Heart left ventricle (tissue), 16 donors: ENCODE measurements at regions not wholly inside any gene's neighbourhood (a gene's known extent, or its start where the extent isn't known, plus 50 kb on each side); places are given as distances from the start of the nearest gene placed in this dataset.

Experiments
- ATAC-seq, 4 donors: fragments of 200-7000 bp; cut with Tn5 transposase; one replicate each; pipeline ENCODE4 v1.9.1; 2020 to 2022; ENCODE audit warnings: moderate library complexity in 4 of 4, mild to moderate bottlenecking in 3 of 4, moderate number of reproducible peaks in 1 of 4
- DNase-seq, 5 donors: peaks; one replicate each; pipeline ENCODE4 v3.0.0-alpha.2; 2020
- H3K27ac ChIP-seq, 12 donors: fragments of 200-600 bp; sonication (generic) in 4 of 12; one replicate each; pipeline versions ENCODE4 v1.5.0 to v1.8.0; 2016 to 2022; ENCODE audit warnings: mild to moderate bottlenecking in 2 of 12
- H3K27me3 ChIP-seq, 9 donors: fragments of 200-600 bp; sonication (generic) in 2 of 9; one replicate each; pipeline versions ENCODE4 v1.5.1 to v1.8.0; 2016 to 2022; ENCODE audit warnings: mild to moderate bottlenecking in 3 of 9
- H3K36me3 ChIP-seq, 9 donors: fragments of 200-600 bp; sonication (generic) in 2 of 9; one replicate each; pipeline versions ENCODE4 v1.5.0 to v1.8.0; 2018 to 2022; ENCODE audit warnings: mild to moderate bottlenecking in 2 of 9
- H3K4me1 ChIP-seq, 12 donors: fragments of 200-600 bp; sonication (generic) in 4 of 12; one replicate each; pipeline versions ENCODE4 v1.5.0 to v1.8.0; 2016 to 2022; ENCODE audit warnings: mild to moderate bottlenecking in 3 of 12
- H3K4me3 ChIP-seq, 12 donors: fragments of 200-600 bp; sonication (generic) in 4 of 12; one replicate each; pipeline versions ENCODE4 v1.5.0 to v1.8.0; 2017 to 2022; ENCODE audit warnings: mild to moderate bottlenecking in 9 of 12, moderate library complexity in 4 of 12
- H3K9me3 ChIP-seq, 12 donors: fragments of 200-600 bp; sonication (generic) in 4 of 12; one replicate each; pipeline versions ENCODE4 v1.5.0 to v1.8.0; 2016 to 2022; ENCODE audit warnings: mild to moderate bottlenecking in 1 of 12
- POLR2A ChIP-seq, 2 donors: fragments of 450-650 bp; IDR thresholded peaks; one replicate each; pipeline ENCODE4 v1.6.1; 2017; ENCODE audit warnings: antibody characterized with exemption in 2 of 2, mild to moderate bottlenecking in 2 of 2, moderate library complexity in 2 of 2
- WGBS, 4 donors: extraction: QIAGEN DNeasy Blood & Tissue Kit in 2 of 4; methylation state at CpG; one replicate each; pipeline versions ENCODE4 v1.1.5 to v1.1.7; 2013 to 2018; 5-methylcytosine and 5-hydroxymethylcytosine counted together
- intact Hi-C, 10 donors: fragments of 100-400 bp; cut with DNase I; formaldehyde crosslinking; loops; one replicate each; pipeline versions ENCODE4 v1.11.1 to v1.14.2; 2022
- TF ChIP-seq, protein P1 (sequence below), 12 donors: fragments of 200-600 bp; sonication (generic) in 4 of 12; IDR thresholded peaks; one replicate each; pipeline versions ENCODE4 v1.5.0 to v1.8.0; 2018 to 2022; ENCODE audit warnings: antibody characterized with exemption in 12 of 12, mild to moderate bottlenecking in 5 of 12
- donor health status: ischemic (EF 13 %, LVEDD 7.1; RV severe dilation, severe dysfunction).
- donor health status: healthy with polysubstance abuse.
- donor health status: DM: no; HTN: yes; CAD: no.
- donor health status: DM: no; HTN: no; CAD: no.
- donor health status: ischemic (EF 25% LVEDD 6.9; RV normal size, moderate dysfunction).
- donor health status: ischemic (EF 25% LVEDD 5.7; RV mildly dilated, moderate dysfunction).
- donor health status: healthy.
- donor health status: DM: yes; HTN: yes; CAD: no.
- donor health status: ischemic (EF 35%, LVEDD 5.7; RV mildly dilated, moderate dysfunction).
- donor health status: nonischemic (EF 11% LVEDD 7.7; RV severe dilation, severe dysfunction).
- donor health status: DM: yes; HTN: yes; CAD: no.
- donor health status: PGD.
- donor health status: ischemic (EF 29% LVEDD 5.4; RV normal size, mild dysfunction).
- donor health status: nonischemic (EF 23%, LVEDD 6.1; RV moderate dilation, normal function).

DNA sequence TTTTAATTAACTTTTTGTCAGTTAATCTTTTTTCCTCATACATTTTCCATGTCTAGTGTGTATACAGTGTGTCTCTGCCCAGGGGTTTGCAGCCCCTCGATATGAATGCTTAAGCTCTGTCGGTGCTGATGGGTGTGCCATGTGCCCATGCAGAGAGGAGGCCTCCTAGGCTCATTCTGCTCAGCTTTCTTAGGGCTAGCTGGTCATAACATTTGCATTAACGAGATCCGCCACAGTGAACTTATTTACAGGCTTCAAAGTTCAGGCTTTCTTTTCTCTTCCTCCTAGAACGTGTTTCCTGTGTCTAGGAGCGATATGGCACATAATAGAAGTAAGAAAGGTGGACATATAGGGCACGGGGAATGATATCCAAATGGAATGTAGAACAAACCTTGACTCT is 783.3 kb downstream of the PLCL1 start:
- Histone ChIP-seq H3K4me3 (no peak overlapping the region), H3K9me3 (no peaks in the 10 kb centered on the region), H3K27ac (no peak overlapping the region), H3K27me3 (no peaks in the 10 kb centered on the region), H3K4me1 (no peaks in the 10 kb centered on the region), H3K36me3 (no peaks in the 10 kb centered on the region)
- intact Hi-C loops = no loop called here
- TF ChIP-seq POLR2A (IDR thresholded peaks at IDR 0.05) = no peak
- TF ChIP-seq, protein P1, sequence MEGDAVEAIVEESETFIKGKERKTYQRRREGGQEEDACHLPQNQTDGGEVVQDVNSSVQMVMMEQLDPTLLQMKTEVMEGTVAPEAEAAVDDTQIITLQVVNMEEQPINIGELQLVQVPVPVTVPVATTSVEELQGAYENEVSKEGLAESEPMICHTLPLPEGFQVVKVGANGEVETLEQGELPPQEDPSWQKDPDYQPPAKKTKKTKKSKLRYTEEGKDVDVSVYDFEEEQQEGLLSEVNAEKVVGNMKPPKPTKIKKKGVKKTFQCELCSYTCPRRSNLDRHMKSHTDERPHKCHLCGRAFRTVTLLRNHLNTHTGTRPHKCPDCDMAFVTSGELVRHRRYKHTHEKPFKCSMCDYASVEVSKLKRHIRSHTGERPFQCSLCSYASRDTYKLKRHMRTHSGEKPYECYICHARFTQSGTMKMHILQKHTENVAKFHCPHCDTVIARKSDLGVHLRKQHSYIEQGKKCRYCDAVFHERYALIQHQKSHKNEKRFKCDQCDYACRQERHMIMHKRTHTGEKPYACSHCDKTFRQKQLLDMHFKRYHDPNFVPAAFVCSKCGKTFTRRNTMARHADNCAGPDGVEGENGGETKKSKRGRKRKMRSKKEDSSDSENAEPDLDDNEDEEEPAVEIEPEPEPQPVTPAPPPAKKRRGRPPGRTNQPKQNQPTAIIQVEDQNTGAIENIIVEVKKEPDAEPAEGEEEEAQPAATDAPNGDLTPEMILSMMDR (IDR thresholded peaks at IDR 0.05) = no peak
- 65 to 74% (median 69%) methylated on average over 7 of the region's 7 CpGs for WGBS, 4 donors
- ATAC-seq (no peak), DNase-seq (no peak)

GRCh38 chr2:198587240-198587639 is 782.8 kb downstream of the PLCL1 start:
- intact Hi-C loops = no loop called here
- no peak for DNase-seq
- 84 to 95% (median 87%) methylated on average over 7 of the region's 7 CpGs for WGBS, 4 donors

DNA sequence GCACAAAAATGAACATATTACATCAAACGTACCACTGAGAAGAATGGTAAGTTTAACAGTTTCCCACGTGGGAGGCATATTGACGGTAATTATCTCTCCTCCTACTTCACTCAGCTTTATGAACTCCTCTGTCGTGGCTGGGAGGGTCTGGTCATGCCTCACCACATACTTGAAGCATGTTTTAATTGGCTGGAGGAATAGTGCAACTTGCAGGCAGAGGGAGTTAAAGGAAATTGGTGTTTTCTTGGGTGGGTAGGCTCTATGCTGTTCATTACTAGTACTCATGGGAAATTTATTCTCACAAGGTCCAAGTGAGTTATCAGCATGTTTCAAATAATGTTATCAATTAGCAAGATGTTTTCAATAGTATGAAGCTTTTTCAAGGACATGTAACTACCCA is 767.0 kb downstream of the PLCL1 start:
- peaks cover 0 to 4% (median 0%) of the 10 kb centered on the region in 12 donors for H3K9me3 ChIP-seq
- ATAC-seq (no peak), DNase-seq (no peak)
- no peak for TF ChIP-seq POLR2A (IDR thresholded peaks at IDR 0.05)
- TF ChIP-seq, protein P1 (IDR thresholded peaks at IDR 0.05) = no peak
- H3K36me3 ChIP-seq = no peaks in the 10 kb centered on the region
- no peak overlapping the region for H3K4me3 ChIP-seq
- intact Hi-C loops = no loop called here
- WGBS, 4 donors = 11 to 19% (median 15%) methylated on average over 4 of the region's 4 CpGs
- H3K4me1 ChIP-seq = no peaks in the 10 kb centered on the region
- no peak overlapping the region for H3K27ac ChIP-seq
- no peaks in the 10 kb centered on the region for H3K27me3 ChIP-seq

More at GRCh38 chr2:198587240-198587639, 782.8 kb downstream of the PLCL1 start:
- Histone ChIP-seq H3K4me1 (no peaks in the 10 kb centered on the region), H3K27me3 (no peaks in the 10 kb centered on the region), H3K4me3 (no peak overlapping the region), H3K36me3 (no peaks in the 10 kb centered on the region), H3K27ac (no peak overlapping the region), H3K9me3 (no peaks in the 10 kb centered on the region)
- TF ChIP-seq POLR2A (IDR thresholded peaks at IDR 0.05) = no peak
- TF ChIP-seq, protein P1 (IDR thresholded peaks at IDR 0.05) = no peak
- ATAC-seq = no peak

DNA sequence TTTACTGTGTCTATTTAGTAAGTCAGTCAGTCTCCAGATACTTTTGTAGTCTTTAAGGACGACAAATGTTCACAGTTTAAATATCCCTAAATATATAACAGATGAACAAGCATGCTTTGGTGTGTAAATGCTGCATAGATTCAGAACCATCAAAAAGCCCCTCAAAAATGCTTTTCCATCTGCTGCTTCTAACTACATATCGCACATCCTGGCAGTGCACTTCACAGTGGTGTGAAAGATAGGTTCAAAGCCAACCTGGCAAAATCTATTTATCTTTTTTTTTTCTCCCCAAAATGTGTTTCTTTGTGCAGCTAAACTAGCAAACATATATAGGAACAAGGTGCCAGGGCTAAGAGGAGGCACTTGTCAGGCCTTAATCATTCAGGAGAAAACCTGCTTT is 753.8 kb downstream of the PLCL1 start:
- ATAC-seq (no peak), DNase-seq (no peak)
- Histone ChIP-seq H3K4me3 (no peak overlapping the region), H3K9me3 (peaks cover 0 to 35% (median 22%) of the 10 kb centered on the region in 12 donors), H3K27ac (no peak overlapping the region), H3K4me1 (no peaks in the 10 kb centered on the region), H3K36me3 (no peaks in the 10 kb centered on the region), H3K27me3 (no peaks in the 10 kb centered on the region)
- no peak for TF ChIP-seq POLR2A (IDR thresholded peaks at IDR 0.05)
- TF ChIP-seq, protein P1 (IDR thresholded peaks at IDR 0.05) = no peak
- WGBS, 4 donors = 65 to 87% (median 81%) methylated on average over 2 of the region's 2 CpGs
- intact Hi-C loops = no loop called here
